Dendritic cell treated with granulocyte-macrophage colony-stimulating factor and Interleukin-4, amounts not matched to agents 40 ng/mL and 50 ng/mL, for 4 days (primary cell): ENCODE measurements at regions not wholly inside any gene's neighbourhood (a gene's known extent, or its start where the extent isn't known, plus 50 kb on each side); places are given as distances from the start of the nearest gene placed in this dataset.

Experiments used
- H3K27ac Mint-ChIP-seq: one replicate; pipeline ENCODE4 v1.8.0; 2022; ENCODE audit warnings: mild to moderate bottlenecking, mixed read lengths
- H3K27me3 Mint-ChIP-seq: one replicate; pipeline ENCODE4 v1.8.0; 2022; ENCODE audit warnings: mild to moderate bottlenecking, mixed read lengths
- H3K36me3 Mint-ChIP-seq: one replicate; pipeline ENCODE4 v1.8.0; 2022; ENCODE audit warnings: low read depth, mixed read lengths
- H3K4me1 Mint-ChIP-seq: one replicate; pipeline ENCODE4 v1.8.0; 2022; ENCODE audit warnings: low read depth, mixed read lengths
- H3K4me3 Mint-ChIP-seq: one replicate; pipeline ENCODE4 v1.8.0; 2022; ENCODE audit warnings: mild to moderate bottlenecking, moderate library complexity, mixed read lengths
- H3K9me3 Mint-ChIP-seq: one replicate; pipeline ENCODE4 v1.8.0; 2022; ENCODE audit warnings: mixed read lengths
- intact Hi-C: fragments of 100-400 bp; cut with micrococcal nuclease; formaldehyde crosslinking; loops from one replicate; pipeline ENCODE4 v1.15.0; 2022

DNA sequence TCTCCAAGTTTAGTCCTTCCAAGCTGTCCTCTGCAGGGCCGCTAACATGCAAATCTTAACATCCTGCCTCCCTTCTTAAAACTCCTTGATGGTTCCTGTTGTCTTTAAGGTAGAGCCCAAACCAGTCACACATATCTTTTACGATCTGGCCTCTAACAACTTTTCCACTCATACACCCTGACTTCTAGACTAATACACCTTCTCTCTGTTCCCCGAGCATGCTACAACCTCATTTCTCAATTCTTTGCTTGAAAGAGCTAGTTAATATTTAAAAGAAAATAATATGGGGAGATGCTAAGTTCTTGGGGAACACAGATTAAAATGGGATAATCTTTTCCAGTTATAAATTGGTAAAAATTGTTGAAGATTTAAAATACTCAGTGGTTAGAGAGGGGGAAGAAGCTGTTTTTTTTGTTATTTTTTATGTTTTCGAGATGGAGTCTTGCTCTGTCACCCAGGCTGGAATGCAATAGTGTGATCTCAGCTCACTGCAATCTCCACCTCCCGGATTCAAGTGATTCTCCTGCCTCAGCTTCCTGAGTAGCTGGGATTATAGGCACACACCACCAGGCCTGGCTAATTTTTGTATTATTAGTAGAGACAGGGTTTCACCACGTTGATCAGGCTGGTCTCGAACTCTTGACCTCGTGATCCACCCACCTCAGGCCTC is 250.7 kb downstream of the MAFB start:
- H3K27me3 Mint-ChIP-seq = no peaks in the 10 kb centered on the region
- H3K27ac Mint-ChIP-seq = peak overlapping the region; percentile 90
- H3K36me3 Mint-ChIP-seq = peaks cover 6% of the 10 kb centered on the region
- no peak overlapping the region for H3K4me3 Mint-ChIP-seq
- H3K9me3 Mint-ChIP-seq = no peaks in the 10 kb centered on the region
- intact Hi-C loops = loop anchor here (5.0 kb wide), 1 partner anchor 34 kb away; no protein-coding TSS in a partner anchor
- H3K4me1 Mint-ChIP-seq = peaks cover 80% of the 10 kb centered on the region

DNA sequence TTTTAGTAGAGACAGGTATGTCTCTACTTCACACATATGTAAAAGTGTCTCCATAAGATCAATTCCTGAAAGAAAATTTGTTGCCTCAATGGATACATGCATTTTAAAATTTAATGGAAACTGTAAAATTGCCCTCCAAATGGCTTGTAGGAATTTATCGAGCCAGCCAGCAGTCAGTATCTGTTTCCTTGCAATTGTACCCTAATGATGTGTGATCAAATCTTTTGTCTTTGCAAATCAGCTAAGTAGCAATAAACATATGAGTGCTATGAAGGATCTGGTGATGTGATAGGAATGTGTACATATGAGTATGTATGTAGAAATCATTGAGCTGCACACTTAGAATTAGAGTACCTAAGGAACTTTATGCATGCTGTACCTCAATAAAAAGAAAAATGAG is 253.0 kb downstream of the MAFB start:
- Mint-ChIP-seq H3K27ac (peak overlapping the region; percentile 90), H3K27me3 (peaks cover 3% of the 10 kb centered on the region), H3K4me1 (peaks cover 83% of the 10 kb centered on the region), H3K36me3 (peaks cover 6% of the 10 kb centered on the region), H3K4me3 (no peak overlapping the region), H3K9me3 (no peaks in the 10 kb centered on the region)
- intact Hi-C loops = loop anchor here (5.0 kb wide), 1 partner anchor 36 kb away; no protein-coding TSS in a partner anchor

DNA sequence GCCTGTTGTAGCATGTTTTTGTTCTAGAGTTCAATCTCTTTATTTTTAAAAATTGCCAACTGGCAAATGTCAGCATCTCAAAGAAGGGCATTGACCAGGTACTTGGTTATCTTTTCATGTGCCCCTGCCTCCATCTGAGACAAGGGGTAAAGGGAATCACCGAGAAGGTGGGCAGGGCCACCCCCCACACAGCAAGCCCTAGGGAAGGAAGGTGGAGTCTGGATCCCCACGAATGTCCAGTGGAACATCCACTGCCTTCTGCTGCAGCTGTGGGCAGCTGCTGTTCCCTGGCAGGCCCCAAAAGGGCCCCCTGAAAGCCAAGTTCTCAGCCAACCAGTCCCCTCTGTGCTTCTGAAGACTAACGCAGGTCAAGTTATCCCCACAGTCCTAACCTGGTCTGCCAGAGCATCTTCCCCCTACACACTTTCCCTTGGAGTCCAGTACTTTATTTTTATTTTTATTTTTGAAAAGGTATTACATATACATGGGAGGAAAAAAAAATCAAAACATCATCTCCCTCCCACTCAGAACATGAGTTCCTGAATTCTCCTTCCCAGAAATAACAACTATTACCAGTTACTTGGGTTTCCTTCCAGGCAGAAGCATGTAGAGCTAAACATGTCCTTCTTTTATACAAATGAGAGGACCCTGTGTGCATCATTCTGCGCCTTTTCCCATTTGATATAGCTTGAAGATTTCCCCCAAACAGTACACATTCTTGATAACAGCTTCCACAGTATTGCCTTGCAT is 253.7 kb downstream of the MAFB start:
- Mint-ChIP-seq H3K4me3 (no peak overlapping the region), H3K4me1 (peaks cover 87% of the 10 kb centered on the region), H3K27ac (peak overlapping the region; percentile 90)

DNA sequence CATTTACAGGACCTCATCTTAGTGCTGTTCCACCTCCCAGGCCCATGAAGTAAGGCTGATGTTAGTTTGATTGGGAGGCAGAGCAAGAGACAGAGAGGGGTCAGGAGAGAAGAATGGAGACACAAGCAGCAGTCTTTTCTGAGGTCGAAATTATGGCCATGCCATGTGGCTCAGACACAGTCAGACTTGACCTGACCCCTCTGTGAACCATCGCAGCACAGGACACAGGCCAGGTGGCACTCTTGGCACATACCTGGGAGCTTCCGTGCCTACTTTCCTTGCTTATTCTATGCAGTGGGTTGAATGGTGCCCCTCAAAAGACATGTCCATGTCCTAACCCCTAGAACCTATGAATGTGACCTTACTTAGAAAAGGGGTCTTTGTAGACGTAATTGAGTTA is 254.9 kb downstream of the MAFB start:
- intact Hi-C loops = no loop called here
- Mint-ChIP-seq H3K4me3 (no peak overlapping the region), H3K27me3 (peaks cover 5% of the 10 kb centered on the region)

More for the DNA sequence above, 253.7 kb downstream of the MAFB start:
- intact Hi-C loops = loop anchor here (5.0 kb wide), 1 partner anchor 37 kb away; no protein-coding TSS in a partner anchor
- Mint-ChIP-seq H3K36me3 (peaks cover 6% of the 10 kb centered on the region), H3K9me3 (no peaks in the 10 kb centered on the region), H3K27me3 (peaks cover 5% of the 10 kb centered on the region)

DNA sequence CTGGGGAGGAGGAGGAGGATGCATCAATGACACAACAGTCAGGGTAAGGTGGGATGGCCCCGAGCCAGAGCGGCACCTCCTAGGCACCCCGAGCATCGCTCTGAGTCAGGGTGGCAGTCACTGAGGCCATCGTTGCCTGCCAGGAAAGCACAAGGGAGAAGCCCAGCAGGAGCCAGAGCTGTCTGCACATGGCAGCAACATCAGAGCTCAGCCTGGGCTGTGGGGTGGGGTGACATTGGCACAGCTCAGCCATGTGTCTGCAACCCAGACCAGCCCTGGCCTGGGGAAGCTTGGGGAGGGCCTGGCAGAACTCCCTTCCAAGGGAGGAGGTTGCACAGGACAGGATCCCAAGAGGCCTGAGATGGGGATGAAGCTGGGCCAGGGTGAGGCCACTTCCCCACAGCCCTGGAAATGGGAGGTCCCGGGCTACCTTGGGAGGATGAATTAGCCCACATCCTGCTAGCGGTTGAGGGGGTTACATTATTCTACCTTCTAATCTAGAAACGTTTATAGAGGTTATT is 255.6 kb downstream of the MAFB start:
- Mint-ChIP-seq H3K4me1 (peaks cover 93% of the 10 kb centered on the region), H3K27ac (peak overlapping the region; percentile 66), H3K4me3 (no peak overlapping the region), H3K9me3 (peaks cover 6% of the 10 kb centered on the region), H3K36me3 (peaks cover 6% of the 10 kb centered on the region), H3K27me3 (peaks cover 5% of the 10 kb centered on the region)
- intact Hi-C loops = no loop called here

More for the DNA sequence above, 254.9 kb downstream of the MAFB start:
- Mint-ChIP-seq H3K9me3 (no peaks in the 10 kb centered on the region), H3K27ac (peak overlapping the region; percentile 90), H3K36me3 (peaks cover 6% of the 10 kb centered on the region), H3K4me1 (peaks cover 87% of the 10 kb centered on the region)

DNA sequence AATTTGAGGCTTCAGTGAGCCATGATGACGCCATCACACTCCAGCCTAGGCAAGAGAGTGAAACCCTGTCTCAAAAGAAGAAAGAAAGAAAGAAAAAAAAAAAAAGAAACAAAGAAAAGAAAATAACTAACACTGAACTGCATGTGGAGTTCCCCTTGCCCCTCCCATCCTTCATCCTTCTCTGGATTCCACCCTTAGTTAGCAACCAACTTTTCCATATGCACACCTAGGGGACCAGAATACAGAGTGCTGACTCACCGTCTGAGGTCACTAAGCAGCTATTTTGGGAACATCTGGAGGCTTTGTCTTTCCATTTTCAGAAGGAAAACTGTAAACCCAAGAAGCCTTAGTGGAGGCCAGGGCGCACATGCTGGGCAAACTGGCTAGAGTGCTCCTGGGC is 257.4 kb downstream of the MAFB start:
- Mint-ChIP-seq H3K36me3 (no peaks in the 10 kb centered on the region), H3K9me3 (peaks cover 9% of the 10 kb centered on the region), H3K4me3 (no peak overlapping the region), H3K27ac (peak overlapping the region; percentile 5), H3K4me1 (peaks cover 93% of the 10 kb centered on the region), H3K27me3 (peaks cover 5% of the 10 kb centered on the region)
- intact Hi-C loops = no loop called here

DNA sequence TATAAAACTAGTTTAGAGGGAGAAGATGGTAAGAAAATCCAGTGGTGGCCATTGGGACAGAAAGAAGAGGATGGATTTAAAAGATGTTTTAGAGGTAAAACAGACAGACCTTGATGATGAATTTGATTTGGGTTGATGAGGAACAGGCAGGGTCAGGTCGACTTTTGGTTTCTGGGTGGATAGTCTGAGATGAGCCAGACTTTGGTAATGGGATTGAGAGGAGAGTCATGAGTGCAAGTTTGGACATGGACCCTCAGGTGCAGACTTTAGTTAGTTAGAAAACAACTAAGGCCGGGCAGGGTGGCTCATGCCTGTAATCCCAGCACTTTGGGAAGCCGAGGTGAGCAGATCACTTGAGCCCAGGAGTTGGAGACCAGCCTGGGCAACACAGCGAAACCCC is 257.9 kb downstream of the MAFB start:
- Mint-ChIP-seq H3K27ac (peak overlapping the region; percentile 5), H3K4me3 (no peak overlapping the region), H3K27me3 (peaks cover 5% of the 10 kb centered on the region), H3K9me3 (peaks cover 9% of the 10 kb centered on the region), H3K36me3 (no peaks in the 10 kb centered on the region), H3K4me1 (peaks cover 93% of the 10 kb centered on the region)
- intact Hi-C loops = no loop called here

DNA sequence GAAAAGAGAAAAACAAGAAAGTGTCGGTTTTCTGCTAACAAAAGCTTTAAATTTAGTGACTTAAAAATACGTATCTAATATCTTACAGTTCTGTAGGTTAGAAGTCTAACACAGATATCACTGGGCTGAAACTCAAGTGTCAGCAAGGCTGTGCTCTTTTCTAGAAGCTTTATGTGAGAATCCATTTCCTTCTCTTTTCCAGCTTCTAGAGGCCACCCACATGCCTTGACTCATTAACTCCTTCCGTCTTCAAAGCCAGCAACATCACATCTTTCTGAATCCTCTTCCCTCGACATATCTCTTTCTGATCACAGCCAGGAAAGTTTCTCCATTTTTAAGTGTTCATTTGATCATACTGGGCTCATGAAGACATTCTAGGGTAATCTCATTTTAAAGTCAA is 262.0 kb downstream of the MAFB start:
- peak overlapping the region; percentile 80 for H3K27ac Mint-ChIP-seq

DNA sequence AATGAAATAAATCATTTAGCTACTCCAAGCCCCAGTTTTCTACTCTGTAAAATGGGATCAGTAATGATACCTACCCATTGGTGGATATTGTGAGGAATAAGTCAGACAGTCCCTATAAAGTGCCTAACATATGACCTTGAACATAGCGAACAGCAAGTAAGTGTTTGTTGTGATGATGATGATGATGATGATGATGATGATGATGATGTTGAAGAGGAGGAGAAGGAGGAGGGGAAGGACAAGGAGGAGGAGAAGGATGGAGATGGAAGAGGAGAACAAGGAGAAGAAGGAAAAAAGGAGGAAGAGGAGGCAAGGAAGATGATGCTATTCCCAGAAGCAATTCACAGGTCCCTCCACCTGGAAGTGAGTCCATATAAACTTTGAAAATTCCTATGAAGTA is 264.3 kb downstream of the MAFB start:
- Mint-ChIP-seq H3K27ac (peak overlapping the region; percentile 60), H3K4me3 (no peak overlapping the region), H3K9me3 (peaks cover 18% of the 10 kb centered on the region), H3K36me3 (peaks cover 13% of the 10 kb centered on the region), H3K4me1 (peaks cover 64% of the 10 kb centered on the region), H3K27me3 (no peaks in the 10 kb centered on the region)
- intact Hi-C loops = loop anchor here (10.0 kb wide), 1 partner anchor 60 kb away; no protein-coding TSS in a partner anchor

More for the DNA sequence above, 262.0 kb downstream of the MAFB start:
- peaks cover 13% of the 10 kb centered on the region for H3K36me3 Mint-ChIP-seq
- H3K4me3 Mint-ChIP-seq = no peak overlapping the region
- intact Hi-C loops = loop anchor here (10.0 kb wide), 1 partner anchor 62 kb away; no protein-coding TSS in a partner anchor
- H3K9me3 Mint-ChIP-seq = peaks cover 18% of the 10 kb centered on the region
- H3K4me1 Mint-ChIP-seq = peaks cover 83% of the 10 kb centered on the region
- H3K27me3 Mint-ChIP-seq = peaks cover 3% of the 10 kb centered on the region

DNA sequence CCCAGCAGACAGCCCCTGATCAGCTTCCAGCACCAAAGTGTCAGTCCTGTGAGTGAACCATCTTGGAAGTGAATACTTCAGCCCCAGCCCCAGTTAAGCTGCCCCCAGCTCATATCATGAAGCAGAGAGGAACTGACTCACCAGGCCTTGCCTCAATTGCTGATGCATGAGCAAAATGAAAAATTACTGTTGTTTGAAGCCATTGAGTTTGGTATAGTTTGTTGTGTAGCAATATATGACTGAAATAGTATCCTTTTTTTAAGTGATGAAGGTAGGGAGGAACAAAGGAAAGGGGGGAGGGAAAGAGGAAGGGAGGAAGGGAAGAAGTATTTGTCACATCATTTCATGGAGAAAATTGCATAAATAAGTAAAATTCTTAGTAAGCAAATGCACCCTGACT is 266.4 kb downstream of the MAFB start:
- Mint-ChIP-seq H3K4me1 (peaks cover 45% of the 10 kb centered on the region), H3K9me3 (peaks cover 9% of the 10 kb centered on the region), H3K27me3 (no peaks in the 10 kb centered on the region), H3K4me3 (no peak overlapping the region), H3K27ac (peak overlapping the region; percentile 60), H3K36me3 (peaks cover 13% of the 10 kb centered on the region)
- intact Hi-C loops = loop anchor here (10.0 kb wide), 1 partner anchor 58 kb away; no protein-coding TSS in a partner anchor

DNA sequence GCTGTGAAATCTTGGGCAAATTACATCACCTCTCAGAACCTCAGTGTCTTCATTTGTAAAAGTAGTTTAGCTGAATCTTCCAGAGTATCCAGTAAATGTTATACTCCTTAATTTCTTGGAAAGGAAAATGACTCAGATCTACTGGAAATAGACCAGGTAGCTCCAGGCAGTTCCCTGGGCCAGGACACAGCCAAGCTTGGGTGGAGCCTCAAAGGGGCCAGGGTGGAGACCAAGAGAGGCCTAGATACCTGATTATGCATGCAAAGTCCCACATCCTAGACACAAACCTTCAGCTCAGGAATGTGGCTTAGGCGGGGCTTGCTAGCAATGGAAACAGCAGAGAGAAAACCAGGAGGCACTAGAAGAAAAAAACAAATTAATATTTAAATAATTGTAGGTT is 272.8 kb downstream of the MAFB start:
- Mint-ChIP-seq H3K36me3 (peaks cover 16% of the 10 kb centered on the region), H3K4me3 (no peak overlapping the region), H3K9me3 (peaks cover 20% of the 10 kb centered on the region), H3K27me3 (peaks cover 12% of the 10 kb centered on the region), H3K27ac (no peak overlapping the region), H3K4me1 (peaks cover 14% of the 10 kb centered on the region)
- intact Hi-C loops = no loop called here

DNA sequence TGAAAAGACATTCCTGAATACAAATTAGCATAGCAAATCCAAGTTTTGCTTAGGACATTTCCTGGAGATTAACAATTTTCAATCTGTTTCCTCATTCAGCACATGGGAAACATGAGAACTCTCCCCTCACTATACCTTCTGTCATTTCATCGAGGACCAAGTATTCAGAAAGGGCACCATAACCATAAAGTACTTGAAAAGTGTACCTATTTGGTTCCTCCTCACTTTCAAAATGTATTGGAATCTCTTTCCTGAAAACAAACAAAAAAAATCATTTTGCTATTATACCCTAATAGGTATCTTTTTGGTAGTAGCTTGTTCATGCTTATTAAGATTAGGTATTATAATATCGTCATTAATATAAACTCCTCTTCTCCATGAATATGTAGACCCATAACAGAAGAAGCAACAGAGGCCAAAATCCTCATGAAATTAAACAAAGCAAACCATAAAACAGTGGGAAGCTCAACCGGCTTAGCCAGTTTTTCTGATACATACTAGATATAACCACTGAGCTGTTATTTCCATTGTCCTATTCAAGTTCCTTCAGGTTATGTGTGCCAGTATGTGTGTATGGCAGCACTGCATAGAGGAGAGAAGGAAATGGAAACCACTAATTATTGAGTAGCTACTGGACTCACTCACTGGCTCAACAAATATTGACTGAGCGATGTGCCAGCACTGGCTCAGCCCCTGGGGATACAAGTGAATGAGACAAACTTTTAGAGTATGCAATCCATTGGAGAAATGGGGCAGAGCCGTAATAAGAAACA is 274.0 kb downstream of the MAFB start:
- peaks cover 16% of the 10 kb centered on the region for H3K4me1 Mint-ChIP-seq
- no peak overlapping the region for H3K4me3 Mint-ChIP-seq
- H3K27me3 Mint-ChIP-seq = peaks cover 15% of the 10 kb centered on the region
- H3K36me3 Mint-ChIP-seq = peaks cover 16% of the 10 kb centered on the region
- H3K27ac Mint-ChIP-seq = no peak overlapping the region
- intact Hi-C loops = no loop called here
- peaks cover 20% of the 10 kb centered on the region for H3K9me3 Mint-ChIP-seq

DNA sequence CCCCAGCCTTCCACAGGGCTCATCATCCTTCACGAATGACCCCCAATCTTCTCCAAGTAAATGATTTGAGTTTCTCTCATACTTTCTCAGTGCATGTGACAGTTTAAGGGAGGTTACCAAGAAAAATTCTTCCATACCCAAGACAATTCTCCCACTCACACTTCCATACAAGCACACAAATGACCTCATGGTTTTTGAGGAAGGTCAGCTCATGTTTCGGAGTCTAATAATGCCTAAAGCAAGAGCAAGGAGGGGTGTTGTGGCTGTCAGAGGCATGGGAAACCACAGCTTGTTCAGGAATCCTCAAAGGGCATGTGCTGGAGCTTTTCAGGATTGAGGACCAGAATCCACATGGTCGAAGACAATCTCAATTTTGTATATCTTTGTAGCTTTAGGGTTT is 279.0 kb downstream of the MAFB start:
- peaks cover 26% of the 10 kb centered on the region for H3K27me3 Mint-ChIP-seq
- H3K27ac Mint-ChIP-seq = peak overlapping the region; percentile 0
- H3K9me3 Mint-ChIP-seq = peaks cover 6% of the 10 kb centered on the region
- peaks cover 29% of the 10 kb centered on the region for H3K4me1 Mint-ChIP-seq
- no peaks in the 10 kb centered on the region for H3K36me3 Mint-ChIP-seq
- intact Hi-C loops = no loop called here
- H3K4me3 Mint-ChIP-seq = no peak overlapping the region
